Tibial nerve (tissue), 4 donors: ENCODE measurements at regions not wholly inside any gene's neighbourhood (a gene's known extent, or its start where the extent isn't known, plus 50 kb on each side); places are given as distances from the start of the nearest gene placed in this dataset.

Experiments
- CTCF ChIP-seq, 5 experiments: fragments of 200-600 bp in 3 of 5; fragments of 450-650 bp in 2 of 5; sonication (generic) in 3 of 5; IDR thresholded peaks; one replicate each; pipeline ENCODE4 v1.5.1; 2016 to 2019; ENCODE audit warnings: antibody characterized with exemption in 5 of 5, mild to moderate bottlenecking in 3 of 5, moderate library complexity in 2 of 5
- EP300 ChIP-seq, 2 donors: sonication (generic); formaldehyde crosslinking; IDR thresholded peaks; one replicate each; pipeline ENCODE4 v1.6.1; 2017; ENCODE audit warnings: antibody characterized with exemption in 2 of 2, mild to moderate bottlenecking in 1 of 2

GRCh38 chr2:82246220-82246775, 1941.7 kb upstream of the LRRTM1 start:
- no peak for TF ChIP-seq CTCF (IDR thresholded peaks at IDR 0.05)
- TF ChIP-seq EP300 (IDR thresholded peaks at IDR 0.05) = no peak
